Stimulated activated CD4-positive, alpha-beta T cell treated with anti-CD3 and anti-CD28 coated beads, TNF-alpha, amount 100 ng/mL, for 1 hour (primary cell): ENCODE measurements at regions not wholly inside any gene's neighbourhood (a gene's known extent, or its start where the extent isn't known, plus 50 kb on each side); places are given as distances from the start of the nearest gene placed in this dataset.
"Not testable (repeated sequence)": the region's sequence is repeated elsewhere in the genome, so short reads cannot be mapped to it uniquely, and the experiment has no call there.

ENCODE experiments used
- DNase-seq, 3 donors: peaks; one replicate each; pipeline ENCODE4 v3.0.0-alpha.2; 2020; ENCODE audit warnings: low read depth in 3 of 3, low spot score in 1 of 3

DNA sequence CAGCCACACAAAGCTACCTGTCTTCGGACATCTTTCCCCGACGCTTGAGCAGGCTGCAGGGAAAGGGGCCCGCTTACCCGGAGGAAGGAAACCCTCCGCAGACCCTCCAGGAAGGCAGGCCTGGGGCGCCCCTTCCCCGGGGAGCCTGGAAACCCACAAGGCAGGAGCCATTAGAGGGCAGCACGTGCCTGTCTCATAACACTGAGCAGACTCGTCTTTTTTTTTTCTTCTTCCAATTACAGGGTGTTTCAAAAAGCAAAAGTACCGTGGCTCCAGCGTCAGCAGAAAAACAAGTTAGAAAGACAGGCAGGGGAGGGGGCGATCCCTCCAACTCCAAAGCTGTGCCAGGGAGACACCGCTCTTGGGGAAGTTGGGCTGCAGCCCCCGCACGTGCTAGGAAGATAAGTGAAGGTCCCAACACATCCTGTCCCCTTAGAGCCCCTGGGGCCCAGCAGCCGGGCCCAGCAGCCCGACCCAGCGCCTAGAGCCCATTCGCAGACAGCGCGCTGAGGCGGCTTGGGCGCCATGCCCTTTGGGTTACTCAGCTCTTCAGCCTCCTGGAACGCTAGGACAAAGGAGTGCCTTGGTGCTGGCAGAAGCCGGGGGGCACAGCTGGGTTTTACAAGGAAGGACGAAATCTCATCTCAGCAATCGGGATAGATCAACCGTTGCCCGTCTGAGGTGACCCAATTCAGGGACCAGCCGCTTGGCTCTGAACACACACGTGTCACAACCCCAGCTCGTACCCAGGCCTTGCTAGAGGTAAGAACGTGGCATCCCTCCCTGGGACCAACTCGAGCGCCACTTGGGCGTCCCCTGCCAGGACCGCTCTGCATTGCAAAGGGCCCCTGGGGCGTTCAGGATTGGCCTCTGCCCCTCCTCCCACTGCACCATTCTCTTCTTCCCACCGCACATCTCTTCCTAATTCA lies 136.3 kb downstream of the LY86 start:
- DNase-seq, result peak in 2 of 3 donors; percentile 33 to 47

GRCh38 chr6:6725468-6726209 lies 137.1 kb downstream of the LY86 start:
- no peak for DNase-seq

- no peak for DNase-seq
These were observed 139.8 kb downstream of the LY86 start for GRCh38 chr6:6728169-6728941.

DNA sequence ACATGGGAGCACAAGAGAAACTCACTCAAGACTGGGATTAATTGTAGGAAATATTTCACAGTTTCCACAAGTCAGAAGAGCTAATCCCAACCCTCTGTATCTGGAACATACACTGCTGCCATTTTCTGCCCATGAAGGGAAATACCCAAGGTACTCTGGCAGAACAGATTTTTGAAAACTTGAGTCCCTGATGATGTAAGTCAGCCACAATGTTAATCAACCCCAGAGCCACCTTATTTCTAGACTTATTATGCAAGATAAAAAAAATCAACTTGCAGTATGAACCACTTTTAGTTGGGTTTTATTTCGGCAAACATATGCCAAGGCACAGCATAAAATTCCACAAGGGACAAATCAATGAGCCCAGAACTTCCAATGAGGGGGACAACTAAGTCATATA lies 141.5 kb downstream of the LY86 start:
- DNase-seq, result no peak

DNA sequence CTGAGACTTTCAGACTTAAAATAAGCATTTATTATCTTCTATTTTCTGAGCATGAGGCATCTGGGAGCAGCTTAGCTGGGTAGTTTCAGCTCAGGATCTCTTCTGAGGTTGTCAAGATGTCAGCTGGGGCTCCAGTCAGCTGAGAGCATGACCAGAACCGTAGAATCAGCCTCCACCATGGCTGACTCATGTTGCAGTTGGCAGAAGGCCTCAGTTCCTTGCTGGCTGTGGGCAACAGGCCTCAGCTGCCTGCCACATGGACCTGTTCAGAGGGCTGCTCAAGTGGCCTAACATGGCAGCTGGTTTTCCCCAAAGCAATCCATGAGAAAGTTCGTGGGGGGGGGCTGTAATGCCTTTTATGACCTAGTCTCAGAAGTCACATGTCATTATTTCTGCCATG lies 142.3 kb downstream of the LY86 start:
- no peak for DNase-seq

GRCh38 chr6:6734479-6735465 lies 146.3 kb downstream of the LY86 start:
- no peak for DNase-seq

GRCh38 chr6:6736791-6737654 lies 148.5 kb downstream of the LY86 start:
- no peak for DNase-seq

DNA sequence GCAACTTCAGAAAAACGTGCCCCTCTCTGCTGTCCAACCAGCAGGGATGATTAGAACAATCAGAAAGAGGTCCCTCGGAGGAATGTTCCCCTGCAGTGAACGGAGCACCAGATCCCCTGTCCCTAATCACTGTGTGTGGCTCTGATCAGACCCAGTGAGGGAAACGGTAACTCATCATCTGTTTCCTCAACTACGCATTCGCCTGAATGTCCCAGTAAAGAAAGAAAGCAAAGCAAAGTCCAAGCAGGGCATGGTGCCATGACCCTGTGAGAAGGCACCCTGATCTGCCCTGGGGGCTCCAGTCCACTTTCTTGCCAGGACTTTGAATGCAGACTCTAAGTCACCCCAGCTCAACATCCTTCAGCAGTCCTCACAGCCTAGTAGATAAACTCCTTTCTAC lies 149.2 kb downstream of the LY86 start:
- DNase-seq, result no peak

GRCh38 chr6:6738108-6738507 lies 149.6 kb downstream of the LY86 start:
- no peak for DNase-seq

- no peak for DNase-seq
These were observed 150.6 kb downstream of the LY86 start for GRCh38 chr6:6738922-6739716.

GRCh38 chr6:6740595-6740994 lies 152.1 kb downstream of the LY86 start:
- no peak for DNase-seq

GRCh38 chr6:6741264-6741663 lies 152.7 kb downstream of the LY86 start:
- DNase-seq, result no peak

DNA sequence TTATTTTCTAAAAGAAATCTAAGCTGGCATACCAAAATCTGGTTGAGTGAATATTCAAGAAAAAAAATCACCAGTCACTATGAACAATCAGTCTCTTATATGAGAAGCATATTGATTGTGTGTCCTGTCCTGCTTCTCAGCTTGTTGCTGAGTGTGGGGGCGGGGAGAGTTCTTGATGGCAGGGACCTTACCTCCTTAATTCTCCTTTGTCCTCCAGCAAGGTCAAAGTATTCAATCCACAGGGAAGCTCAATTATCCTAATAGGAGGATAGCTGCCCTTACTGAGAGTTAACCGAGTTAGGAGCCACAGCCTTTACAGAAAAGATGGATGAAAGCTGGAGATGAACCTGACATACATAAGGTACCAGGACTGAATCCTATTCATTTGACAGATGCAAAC lies 154.0 kb downstream of the LY86 start:
- no peak for DNase-seq

DNA sequence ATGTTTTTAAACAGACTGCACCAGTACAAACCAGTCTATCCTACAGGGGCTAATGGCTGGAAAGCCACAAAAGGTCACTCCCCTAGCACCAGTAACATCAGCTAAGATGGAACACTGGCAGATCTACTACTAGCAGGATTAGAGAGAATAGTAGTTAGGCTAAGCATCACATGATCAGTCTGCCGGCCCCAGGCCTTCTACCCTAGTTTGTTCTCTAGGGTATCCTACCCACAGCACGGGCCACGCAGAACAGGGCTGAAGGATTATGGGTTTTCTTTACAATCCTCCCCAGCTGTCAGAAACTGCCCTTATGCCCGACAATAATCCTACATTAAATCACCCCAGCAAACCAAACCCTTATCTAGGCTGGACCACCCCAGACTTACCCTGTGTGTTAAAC lies 156.0 kb downstream of the LY86 start:
- DNase-seq, result no peak

DNA sequence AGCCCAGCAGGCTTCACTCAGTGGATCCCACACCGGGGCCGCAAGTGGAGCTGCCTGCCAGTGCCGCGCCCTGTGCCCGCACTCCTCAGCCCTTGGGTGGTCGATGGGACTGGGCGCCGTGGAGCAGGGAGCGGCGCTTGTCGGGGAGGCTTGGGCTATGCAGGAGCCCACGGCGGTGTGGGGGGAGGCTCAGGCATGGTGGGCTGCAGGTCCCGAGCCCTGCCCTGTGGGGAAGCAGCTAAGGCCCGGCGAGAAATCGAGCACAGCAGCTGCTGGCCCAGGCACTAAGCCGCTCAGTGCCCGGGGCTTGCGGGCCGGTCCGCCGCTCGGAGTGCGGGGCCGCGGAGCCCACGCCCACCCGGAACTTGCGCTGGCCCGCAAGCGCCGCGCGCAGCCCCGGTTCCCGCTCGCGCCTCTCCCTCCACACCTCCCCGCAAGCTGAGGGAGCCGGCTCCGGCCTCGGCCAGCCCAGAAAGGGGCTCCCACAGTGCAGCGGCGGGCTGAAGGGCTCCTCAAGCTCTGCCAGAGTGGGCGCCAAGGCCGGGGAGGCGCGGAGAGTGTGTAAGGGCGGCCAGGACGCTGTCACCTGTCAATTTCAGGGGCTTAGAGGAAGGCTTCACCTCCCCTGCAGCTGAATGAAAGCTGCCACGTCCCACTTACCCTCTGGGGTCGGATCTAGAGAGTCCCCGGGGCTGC lies 157.3 kb downstream of the LY86 start:
- not testable (repeated sequence) for DNase-seq

DNA sequence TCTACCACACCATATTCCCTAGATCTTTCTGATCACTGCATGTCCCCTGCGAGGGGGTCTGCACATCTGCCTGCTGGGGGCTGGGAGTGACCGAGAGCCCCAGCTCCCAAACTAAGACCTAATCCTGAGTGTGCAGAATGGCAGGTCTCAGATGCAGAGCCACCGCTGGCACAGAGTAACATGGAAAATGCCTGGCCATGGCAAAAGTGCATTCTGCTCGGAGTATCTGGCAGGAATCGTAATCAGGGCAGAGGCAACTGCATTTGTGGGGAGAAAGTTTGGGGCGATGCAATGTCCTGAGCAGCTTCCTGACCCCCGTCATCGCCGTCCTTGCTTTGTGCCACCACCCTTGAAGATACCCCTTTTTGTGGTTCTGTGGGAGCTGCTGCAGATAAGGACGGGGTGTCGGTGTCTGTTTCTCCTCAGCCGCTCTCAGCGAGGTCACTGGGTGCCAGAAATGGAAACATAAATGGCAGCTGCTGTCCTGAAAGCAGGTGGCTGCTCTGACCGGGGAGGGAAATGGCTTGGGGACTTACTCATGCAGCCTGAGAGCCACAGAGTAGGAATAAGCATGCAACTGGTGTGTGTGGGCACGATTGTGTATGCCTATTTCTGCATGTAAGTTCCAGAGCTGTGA lies 157.9 kb downstream of the LY86 start:
- DNase-seq, result no peak

DNA sequence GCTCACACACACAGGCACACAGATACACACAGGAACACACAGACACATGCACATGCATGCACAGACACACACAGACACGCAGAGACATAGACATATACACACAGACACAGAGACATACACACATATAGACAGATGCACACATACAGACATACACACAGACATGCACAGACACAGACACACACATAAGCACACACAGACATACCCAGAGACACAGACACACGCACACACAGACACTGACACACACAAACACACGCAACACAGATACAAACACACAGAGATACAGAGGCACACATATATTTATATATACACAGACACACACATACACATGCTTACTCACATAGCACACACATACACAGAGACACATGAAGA lies 158.4 kb downstream of the LY86 start:
- no peak for DNase-seq

GRCh38 chr6:6747371-6747770 lies 158.9 kb downstream of the LY86 start:
- no peak for DNase-seq
